Dedifferentiated amniotic fluid mesenchymal stem cell (primary cell): ENCODE measurements at regions not wholly inside any gene's neighbourhood (a gene's known extent, or its start where the extent isn't known, plus 50 kb on each side); places are given as distances from the start of the nearest gene placed in this dataset.
"Not testable (repeated sequence)": the region's sequence is repeated elsewhere in the genome, so short reads cannot be mapped to it uniquely, and the experiment has no call there.

Experiments used
- DNase-seq: peaks from one replicate; pipeline ENCODE4 v3.0.0-alpha.2; 2016; ENCODE audit errors: extremely low spot score

DNA sequence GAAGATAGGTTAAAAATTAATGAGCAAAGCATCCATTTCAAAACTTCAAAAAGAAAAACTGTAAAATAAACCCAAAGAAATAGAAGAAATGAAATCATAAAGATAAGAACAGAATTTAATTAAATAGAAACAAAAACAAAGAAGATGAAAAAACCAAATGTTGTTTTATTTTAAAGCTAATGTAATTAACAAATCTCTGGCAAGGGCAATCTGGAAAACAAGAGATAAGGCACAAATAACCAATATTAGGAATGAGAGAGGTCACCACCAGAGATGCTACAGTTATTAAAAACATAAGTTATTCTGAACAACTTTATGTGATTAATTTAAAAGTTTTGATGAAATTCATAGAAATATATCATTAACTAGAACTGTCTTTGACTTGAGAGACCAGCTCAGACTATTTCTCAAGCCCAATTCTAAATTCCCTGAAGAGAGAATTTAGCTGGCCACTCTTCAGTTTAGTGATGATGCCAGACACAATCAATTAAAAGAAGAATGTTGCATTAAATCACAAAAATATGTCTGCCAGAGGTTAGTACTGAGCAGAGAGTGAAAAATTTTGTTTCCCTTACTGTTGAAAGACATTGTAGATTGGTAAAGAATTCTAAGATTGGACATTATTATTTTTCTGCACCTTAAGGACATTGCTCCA, 227.4 kb upstream of the VLDLR start:
- not testable (repeated sequence) for DNase-seq

DNA sequence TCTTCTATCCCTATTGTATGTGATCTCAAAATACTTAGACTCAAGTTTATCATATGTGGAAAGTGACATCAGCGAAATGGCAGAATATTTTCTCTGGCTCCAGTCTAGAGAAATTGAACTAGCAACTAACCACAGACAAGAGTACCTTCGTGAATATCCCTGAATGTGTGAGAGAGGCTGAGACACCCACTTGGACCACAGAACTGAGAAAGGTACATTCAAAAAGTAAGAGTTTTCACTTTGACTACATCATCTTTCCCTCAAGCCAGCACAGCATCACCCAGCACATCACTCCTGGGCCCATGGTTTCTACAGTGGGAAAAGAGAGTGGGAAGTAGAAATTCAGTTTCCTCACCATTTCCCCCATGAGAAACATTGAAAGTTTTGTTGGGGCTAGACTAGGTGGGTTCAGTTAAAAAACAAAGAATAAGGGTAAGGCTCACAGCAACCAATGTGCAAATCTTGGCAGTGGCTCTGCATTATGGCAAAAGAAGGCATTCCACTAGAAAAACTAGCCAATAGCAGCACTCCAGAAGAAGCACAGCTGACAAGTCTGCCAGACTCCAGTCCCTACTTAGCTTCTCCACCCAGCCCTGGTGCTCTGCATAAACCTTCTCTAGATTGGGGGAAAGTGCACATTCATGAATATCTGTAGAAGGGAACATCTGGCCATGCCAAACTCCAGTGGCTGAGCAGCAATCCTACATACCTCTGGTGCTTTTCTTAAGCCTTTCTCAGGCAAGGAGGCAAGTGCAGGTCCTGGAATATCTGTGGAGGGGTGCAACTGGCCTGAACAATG, 225.6 kb upstream of the VLDLR start:
- DNase-seq, result no peak

DNA sequence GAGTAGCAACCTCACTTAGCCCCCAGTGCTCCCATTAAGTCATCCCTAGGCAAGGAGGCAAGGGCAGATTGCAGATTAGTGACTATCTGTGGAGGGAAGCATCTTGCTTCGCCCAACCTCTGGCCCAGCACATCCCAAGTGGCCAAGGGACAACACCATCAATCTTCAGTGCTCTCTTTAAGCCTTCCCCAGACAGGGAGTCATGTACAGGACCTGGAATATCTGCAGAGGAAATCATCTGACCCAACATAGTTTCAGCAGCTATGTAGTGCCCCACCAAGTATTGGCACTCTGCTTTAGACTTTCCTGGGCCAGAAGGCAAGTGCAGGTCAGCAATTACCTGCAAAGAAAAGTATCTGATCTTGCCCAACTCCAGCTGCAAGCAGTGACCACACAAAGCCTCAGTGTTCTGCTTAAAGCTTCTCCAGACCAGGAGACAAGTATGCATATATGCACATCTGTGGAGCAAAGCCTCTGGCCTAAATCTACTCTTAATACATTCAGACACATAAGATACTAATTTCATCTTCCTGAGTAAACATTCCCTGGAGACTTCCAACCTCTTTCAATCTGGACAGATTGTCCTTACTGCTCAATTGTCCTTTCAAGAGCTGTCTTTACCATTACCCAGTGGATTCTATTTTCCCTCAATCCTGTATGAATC, 224.8 kb upstream of the VLDLR start:
- DNase-seq, result no peak

DNA sequence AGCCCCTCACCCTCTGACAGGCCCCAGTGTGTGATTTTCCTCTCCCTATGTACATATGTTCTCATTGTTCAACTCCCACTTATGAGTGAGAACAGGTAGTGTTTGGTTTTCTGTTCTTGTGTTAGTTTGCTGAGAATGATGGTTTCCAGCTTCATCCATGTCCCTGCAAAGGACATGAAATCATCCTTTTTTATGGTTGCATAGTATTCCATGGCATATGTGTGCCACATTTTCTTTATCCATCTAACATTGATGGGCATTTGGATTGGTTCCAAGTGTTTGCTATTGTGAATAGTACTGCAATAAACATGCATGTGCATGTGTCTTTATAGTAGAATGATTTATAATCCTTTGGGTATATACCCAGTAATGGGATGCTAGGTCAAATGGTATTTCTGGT, 223.7 kb upstream of the VLDLR start:
- not testable (repeated sequence) for DNase-seq

DNA sequence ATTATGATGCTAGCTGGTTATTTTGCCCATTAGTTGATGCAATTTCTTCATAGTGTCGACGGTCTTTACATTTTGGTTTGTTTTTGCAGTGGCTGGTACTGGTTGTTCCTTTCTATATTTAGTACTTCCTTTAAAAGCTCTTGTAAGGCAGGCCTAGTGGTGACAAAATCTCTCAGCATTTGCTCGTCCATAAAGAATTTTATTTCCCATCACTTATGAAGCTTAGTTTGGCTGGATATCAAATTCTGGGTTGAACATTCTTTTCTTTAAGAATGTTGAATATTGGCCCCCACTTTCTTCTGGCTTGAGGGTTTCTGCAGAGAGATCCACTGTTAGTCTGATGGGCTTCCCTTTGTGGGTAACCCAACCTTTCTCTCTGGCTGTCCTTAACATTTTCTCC, 219.8 kb upstream of the VLDLR start:
- DNase-seq, result not testable (repeated sequence)

DNA sequence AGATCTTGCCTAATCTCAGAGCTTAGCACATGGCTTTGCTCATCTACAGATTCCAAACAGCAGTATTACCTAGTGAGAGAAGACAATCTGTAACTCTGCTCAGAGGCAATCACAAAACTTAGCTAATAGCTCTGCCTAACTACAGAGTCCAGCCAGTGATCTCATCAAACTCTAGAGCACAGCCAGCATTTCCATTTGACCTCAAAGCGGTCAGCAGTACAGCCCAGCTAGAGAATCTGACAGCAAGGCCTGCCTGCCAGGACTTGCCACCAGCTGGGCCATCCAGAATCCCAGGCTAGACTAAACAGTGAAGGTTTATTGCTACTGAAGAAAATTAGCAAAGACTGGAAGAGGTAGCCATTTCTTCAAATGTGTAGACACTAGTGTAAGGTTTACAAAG, 217.9 kb upstream of the VLDLR start:
- DNase-seq, result no peak

DNA sequence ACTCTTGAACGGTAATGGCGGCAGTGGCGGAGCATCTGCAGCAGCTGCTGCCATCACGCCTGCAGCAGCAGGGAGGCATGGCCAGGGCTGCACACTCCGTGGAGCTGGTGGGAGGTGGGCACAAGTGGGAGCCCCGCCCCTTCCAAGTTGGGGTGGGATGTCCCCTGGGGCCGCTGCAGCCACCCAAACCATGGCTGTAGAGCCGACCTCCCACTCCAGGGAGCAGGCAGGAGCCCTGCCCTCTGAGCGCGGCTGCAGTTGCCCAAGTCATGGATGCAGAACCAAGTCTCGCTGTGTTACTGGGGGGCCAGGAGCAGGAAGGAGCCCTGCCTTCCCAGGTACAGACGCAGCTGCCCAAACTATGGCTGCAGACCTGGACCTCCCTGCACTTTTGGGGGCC, 215.3 kb upstream of the VLDLR start:
- no peak for DNase-seq

DNA sequence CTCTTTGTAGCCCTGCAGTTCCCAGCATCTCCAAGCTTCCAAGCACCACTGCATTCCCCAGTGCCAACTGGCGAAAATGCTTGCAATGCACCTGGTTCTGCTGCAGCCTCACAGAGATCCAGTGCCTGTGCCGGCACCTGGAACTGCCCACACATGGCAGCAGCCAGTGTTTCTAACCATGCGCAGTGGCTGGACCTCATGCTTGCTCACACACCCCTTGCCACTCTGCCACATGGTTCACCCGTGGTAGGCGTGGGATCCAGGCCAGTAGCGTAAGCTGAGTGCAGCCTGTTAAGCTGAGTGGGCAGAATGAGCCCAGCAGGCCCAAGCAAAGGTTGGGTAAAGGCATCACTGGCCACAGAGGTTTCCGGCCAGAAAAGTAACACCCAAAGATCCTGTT, 214.1 kb upstream of the VLDLR start:
- DNase-seq, result no peak

DNA sequence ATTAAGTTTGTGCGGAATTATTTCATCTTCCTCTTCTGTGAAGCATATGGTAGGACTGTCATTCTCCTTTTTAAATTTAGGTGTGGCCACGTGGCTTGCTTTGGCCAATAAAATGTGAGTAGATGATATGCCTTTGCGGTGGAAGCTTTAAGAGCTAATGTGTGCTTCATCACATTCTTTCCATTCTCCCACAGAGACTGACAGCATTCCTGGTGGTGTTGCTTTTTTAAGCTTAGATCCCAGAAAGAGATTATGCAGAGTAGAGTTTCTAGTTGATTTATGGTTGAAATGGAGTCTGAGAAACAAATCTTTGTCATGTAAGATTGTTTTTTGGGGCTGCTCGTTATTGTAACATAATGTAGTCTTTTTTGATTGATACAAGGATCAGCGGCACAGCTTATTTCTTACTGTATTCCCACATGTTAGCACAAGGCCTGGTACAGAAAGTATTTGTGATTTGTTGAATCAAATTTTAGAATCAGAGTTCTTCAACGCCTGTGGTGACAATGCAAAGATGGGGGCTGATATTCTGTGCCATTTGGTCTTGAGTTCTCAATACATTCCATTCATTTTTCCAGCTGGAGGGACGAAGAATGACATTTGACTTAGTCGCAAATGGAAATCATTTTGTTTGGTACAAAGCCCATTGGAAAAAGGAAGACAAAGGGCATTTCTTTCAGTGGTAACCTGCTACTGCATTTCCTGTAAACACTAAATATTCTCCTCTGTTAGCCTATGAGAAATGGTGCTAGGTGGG, 209.9 kb upstream of the VLDLR start:
- no peak for DNase-seq

DNA sequence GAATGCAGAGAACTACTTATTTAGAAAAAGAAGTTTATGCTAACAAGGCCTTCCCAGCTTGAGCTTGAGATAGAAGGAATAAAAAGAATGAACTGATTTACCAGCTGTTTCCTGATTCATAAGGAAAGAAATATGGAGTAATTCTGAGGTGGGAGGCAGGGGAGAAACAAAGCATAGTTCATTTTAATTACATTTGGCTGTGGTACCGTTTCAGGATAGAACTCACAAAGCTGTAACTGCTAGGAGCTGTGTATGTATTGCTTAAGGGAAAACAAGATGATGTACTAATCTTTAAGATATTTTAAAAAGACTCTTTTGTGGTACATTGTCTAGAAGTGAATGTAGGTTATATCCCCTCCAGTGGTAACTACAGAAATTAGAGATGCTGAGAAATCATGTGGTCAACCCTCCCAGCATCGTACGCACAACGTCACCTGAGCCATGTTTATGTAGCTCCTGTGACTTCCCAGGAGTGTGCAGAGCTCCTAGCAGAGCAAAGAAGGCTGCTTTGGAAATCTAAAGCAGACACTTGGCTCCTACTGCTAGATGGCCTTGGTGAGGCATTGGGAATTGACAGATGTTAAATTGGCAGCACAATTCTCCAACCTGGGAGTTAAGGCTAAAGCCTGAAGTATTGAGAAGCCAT, 208.3 kb upstream of the VLDLR start:
- DNase-seq, result no peak

DNA sequence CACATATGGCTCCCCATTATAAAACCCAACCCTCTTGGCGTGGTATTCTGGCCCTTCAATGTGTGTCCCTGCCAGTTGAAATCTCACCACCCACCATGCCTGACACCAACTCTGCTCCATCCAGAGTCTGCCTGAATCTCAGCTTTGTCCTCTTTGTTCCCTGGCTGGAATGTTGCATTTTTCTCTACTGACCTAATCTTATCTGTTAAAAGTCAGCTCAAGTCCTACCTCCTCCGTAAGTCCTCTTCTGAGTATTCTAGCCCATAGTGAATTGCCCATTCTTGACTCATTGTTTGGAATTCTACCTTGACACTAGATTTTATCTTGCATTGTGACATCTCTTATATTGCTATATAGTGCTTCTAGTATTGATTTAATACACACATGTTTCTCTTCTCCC, 207.1 kb upstream of the VLDLR start:
- no peak for DNase-seq

DNA sequence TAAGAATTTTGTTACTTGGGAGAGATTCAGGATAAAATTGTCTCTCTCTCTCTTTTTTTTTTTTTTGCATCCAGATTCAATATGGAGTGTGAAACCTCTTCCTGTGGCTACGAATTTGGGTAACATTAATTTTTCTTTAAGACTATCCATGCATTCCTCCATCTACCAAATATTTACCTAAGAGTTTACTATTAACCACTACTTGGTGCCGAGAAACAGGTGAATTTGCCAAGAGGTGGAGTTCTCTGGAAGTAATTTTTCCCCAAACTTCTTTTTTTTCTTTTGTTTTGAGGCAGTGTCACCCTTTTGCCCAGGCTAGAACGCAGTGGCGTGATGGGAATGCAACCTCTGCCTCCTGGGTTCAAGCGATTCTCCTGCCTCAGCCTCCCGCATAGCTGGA, 206.3 kb upstream of the VLDLR start:
- no peak for DNase-seq

DNA sequence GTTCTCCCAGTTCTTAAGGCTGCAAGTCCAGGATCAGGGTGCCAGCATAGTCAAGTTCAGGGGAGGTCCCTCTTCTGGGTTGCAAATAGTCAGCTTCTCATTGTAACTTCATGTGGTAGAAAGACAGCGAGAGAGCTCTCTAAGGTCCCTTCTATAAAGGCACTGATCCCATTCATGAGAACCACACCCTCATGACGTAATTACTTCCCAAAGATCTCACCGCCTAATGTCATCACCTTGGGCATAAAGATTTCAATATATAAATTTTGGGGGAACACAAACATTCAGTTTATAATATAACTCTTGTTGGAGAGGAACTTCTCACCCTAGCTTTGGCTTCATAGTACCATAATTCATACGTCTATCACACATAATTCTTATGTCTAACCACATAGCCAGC, 203.9 kb upstream of the VLDLR start:
- DNase-seq, result no peak

DNA sequence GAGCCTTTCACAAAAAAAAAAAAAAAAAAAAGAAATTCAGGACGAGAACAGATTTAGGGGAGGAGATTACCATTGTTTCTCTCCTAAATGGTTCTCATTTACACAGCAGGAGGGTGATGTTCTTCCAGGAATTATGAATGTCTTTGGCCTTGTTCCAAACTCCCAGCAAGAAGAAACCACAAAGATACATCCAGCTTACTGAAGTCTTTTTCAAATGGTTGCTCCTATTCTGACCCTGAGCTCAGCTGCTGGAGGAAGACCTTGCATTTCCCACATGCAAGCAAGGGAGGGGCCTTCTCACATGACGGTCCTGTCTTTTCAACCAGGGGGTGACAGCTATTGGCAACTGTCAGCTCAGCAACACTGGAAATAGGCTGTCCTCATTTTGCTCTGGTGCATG, 203.0 kb upstream of the VLDLR start:
- no peak for DNase-seq

DNA sequence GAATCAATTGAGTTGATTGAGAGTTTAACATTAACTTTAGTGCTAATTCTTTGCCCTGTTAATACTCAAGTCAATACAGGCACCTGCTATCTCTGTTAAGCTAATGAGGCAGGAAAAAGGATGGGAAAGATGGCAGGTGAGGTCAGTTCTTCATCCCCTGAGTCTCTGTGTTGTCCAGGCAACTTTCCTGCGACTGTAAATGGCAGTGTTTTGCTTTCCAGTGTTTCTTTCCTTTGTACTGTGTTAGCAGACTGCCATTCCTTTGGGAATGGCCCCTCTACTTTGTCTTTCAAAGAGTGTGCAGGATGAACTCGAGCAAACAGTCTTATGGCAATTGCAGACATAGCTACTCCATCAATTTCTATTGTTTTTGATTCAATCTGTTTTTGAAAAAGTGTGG, 202.2 kb upstream of the VLDLR start:
- no peak for DNase-seq

DNA sequence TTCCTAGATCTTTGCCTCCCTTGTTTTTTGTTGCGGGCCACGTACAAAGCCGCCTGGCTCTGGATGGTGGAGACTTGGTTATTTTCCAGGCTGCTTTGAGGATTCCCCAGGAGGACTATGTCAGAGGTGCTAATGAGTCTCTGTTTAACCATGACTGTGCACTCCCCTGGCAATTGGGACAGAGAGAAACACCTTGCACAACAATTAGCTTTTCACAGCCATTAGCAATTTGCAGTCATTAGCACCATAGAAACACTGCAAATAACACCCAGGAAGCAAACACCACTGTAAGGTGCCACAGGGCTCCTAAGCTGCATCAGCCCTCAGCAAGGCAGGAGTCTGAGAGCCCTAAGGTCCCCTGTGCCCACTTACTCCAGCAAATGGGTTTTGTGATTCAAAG, 201.0 kb upstream of the VLDLR start:
- no peak for DNase-seq

DNA sequence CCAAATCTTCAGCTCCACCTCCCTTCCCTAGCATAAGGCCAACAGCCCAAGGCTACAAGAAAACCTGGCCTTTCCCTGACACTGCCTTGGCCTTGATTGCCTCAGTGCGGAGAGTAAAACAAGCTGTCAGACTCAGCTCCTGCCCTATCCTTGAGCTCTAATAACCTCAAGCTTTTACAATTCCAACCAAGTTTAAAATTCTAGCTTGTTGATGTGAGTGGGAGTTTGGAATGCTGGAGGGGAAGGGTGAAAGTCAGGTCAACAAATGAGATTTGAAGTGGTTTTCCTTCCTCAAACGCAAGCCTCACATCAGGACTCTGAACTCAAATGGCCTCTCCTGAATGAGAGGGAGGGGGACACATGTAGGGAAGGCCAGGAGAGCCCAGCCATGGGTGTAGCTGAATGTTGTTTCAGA, 197.0 kb upstream of the VLDLR start:
- no peak for DNase-seq

DNA sequence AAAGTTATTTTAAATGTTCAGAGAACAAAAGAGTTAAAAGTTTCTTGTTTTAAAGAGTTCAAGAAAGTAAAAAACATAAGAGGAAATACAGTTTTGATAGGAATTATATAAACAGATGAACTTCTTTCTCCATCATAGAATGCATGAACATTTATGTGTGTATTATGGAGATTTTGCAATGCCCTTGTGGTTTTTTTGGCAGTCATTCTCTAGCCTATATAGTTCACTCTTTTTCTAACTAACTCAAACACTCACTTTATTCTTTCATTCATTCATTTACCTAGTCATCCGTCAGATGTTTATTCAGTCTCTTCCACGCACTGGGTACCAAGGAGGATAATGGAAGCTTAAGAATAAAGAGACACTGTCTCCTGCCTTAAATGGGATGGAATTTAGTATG, 195.9 kb upstream of the VLDLR start:
- no peak for DNase-seq

DNA sequence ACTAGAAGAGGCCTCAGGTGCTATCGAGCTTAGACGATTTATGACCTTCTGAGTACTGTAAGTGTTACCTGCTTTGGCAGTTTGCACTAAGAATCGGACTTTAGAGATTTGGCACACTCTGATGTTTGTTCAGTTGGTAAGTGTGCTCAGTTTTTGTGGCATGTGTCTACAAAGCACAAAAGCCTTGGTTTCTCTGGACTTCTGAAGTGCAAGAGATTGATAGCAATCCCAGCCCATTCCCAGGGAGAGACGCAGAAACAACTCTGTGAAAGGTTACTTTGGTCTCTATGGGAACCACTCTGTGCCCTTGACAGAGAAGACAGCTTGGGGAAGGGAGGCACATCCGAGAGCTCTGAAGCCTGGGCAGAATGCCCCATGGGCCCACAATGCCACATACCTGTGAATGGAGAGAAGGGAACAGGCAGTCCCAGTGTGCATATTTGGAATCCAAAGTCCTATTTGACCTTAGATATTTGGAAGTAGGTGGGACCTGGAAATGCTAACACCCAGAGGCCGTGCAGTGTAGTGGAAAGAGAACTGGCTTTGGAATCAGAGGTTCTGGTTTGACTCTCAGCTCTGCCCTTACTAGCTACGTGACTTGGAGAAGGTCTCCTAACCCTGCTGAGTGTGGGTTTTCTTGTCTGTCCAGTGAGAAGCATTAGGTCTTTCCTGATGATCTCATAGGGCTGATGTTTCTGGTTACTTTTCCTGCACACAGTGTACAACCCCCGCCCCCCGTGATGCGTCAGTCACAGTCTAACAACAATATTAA, 194.3 kb upstream of the VLDLR start:
- no peak for DNase-seq

DNA sequence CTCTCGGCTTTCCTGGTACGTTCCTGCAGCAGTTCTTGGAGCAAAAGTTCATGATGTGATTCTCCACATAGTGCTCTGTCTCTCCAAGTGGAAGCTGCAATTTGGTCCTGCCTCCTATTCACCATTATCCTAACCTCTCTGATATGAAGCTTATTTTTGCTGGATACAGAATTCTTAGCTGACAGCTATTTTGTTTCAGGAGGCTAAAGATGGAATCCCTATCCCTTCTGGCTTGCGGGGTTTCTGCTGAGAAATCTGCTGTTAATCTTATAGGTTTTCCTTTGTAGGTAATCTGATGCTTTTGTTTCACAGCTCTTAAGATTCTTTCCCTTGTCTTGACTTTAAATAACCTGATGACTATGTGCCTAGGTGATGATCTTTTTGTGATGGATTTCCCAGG, 181.6 kb upstream of the VLDLR start:
- DNase-seq, result no peak

DNA sequence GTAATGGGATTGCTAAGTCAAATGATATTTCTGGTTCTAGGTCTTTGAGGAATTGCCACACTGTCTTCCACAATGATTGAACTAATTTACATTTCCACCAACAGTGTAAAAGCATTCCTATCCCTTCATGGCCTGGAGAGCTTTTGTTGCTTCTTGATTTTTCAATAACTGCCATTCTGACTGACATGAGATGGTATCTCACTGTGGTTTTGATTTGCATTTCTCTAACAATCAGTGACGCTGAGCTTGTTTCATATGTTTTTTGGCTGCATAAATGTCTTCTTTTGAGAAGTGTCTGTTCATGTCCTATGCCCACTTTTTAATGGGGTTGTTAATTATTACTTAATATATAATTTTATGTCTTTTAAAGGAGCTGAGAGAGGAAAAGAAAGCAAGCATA, 177.7 kb upstream of the VLDLR start:
- DNase-seq, result not testable (repeated sequence)
